Liver (tissue), 8 donors: ENCODE measurements at regions not wholly inside any gene's neighbourhood (a gene's known extent, or its start where the extent isn't known, plus 50 kb on each side); places are given as distances from the start of the nearest gene placed in this dataset.

ENCODE experiments used
- DNase-seq: peaks from one replicate; pipeline ENCODE4 v3.0.0-alpha.2; 2017; ENCODE audit warnings: low spot score
- H3K27ac ChIP-seq, 2 donors: one replicate each; pipeline ENCODE4 v1.7.0; 2013; ENCODE audit warnings: inconsistent platforms in 2 of 2, low read length in 2 of 2, control low read depth in 1 of 2, low read depth in 1 of 2, mild to moderate bottlenecking in 1 of 2
- H3K27me3 ChIP-seq, 4 donors: one replicate each; pipeline versions ENCODE4 v1.6.1 to v1.7.0; 2013; ENCODE audit warnings: low read length in 3 of 4, inconsistent platforms in 1 of 4, mild to moderate bottlenecking in 1 of 4, moderate library complexity in 1 of 4; ENCODE audit not compliant: control insufficient read depth in 4 of 4, insufficient read depth in 4 of 4
- H3K36me3 ChIP-seq, 4 donors: one replicate each; pipeline versions ENCODE4 v1.6.1 to v1.7.0; 2013; ENCODE audit warnings: low read length in 3 of 4, mild to moderate bottlenecking in 3 of 4, low read depth in 1 of 4, moderate library complexity in 1 of 4; ENCODE audit not compliant: control insufficient read depth in 4 of 4, insufficient read depth in 3 of 4
- H3K4me1 ChIP-seq, 4 donors: one replicate each; pipeline versions ENCODE4 v1.6.1 to v1.7.0; 2013; ENCODE audit warnings: low read length in 3 of 4, mild to moderate bottlenecking in 3 of 4, moderate library complexity in 1 of 4; ENCODE audit not compliant: control insufficient read depth in 4 of 4, insufficient read depth in 4 of 4
- H3K4me3 ChIP-seq, 3 donors: one replicate each; pipeline versions ENCODE4 v1.6.1 to v1.7.0; 2013; ENCODE audit warnings: low read length in 3 of 3, control low read depth in 1 of 3, low read depth in 1 of 3, mild to moderate bottlenecking in 1 of 3
- H3K9ac ChIP-seq, 2 donors: one replicate each; pipeline ENCODE4 v1.7.0; 2013; ENCODE audit warnings: low read length in 2 of 2, mild to moderate bottlenecking in 2 of 2, moderate library complexity in 2 of 2, control low read depth in 1 of 2, low read depth in 1 of 2
- H3K9me3 ChIP-seq, 4 donors: one replicate each; pipeline versions ENCODE4 v1.6.1 to v1.7.0; 2013; ENCODE audit warnings: low read length in 3 of 4; ENCODE audit not compliant: control insufficient read depth in 4 of 4
- ATF3 ChIP-seq: IDR thresholded peaks from 2 replicates; pipeline ENCODE4 v1.6.1; 2016; ENCODE audit warnings: antibody characterized with exemption
- EGR1 ChIP-seq, 2 donors: IDR thresholded peaks; 2 replicates each; pipeline ENCODE4 v1.6.1; 2016 to 2018; ENCODE audit warnings: antibody characterized with exemption in 2 of 2, low read depth in 2 of 2
- FOXA2 ChIP-seq: IDR thresholded peaks from 2 replicates; pipeline ENCODE4 v1.6.1; 2016; ENCODE audit warnings: antibody characterized with exemption
- GABPA ChIP-seq, 2 donors: IDR thresholded peaks in 1 of 2; conservative IDR thresholded peaks in 1 of 2; 2 replicates each; pipeline ENCODE4 v1.6.1; 2016; ENCODE audit warnings: antibody characterized with exemption in 2 of 2, mild to moderate bottlenecking in 1 of 2, moderate library complexity in 1 of 2
- HNF4A ChIP-seq, 2 donors: conservative IDR thresholded peaks; 2 replicates each; pipeline ENCODE4 v1.6.1; 2016; ENCODE audit warnings: antibody characterized with exemption in 2 of 2, mild to moderate bottlenecking in 2 of 2
- HNF4G ChIP-seq: IDR thresholded peaks from 2 replicates; pipeline ENCODE4 v1.6.1; 2016; ENCODE audit warnings: antibody characterized with exemption
- JUND ChIP-seq, 2 donors: IDR thresholded peaks; 2 replicates each; pipeline ENCODE4 v1.6.1; 2016; ENCODE audit warnings: antibody characterized with exemption in 2 of 2
- NR2F2 ChIP-seq: IDR thresholded peaks from 2 replicates; pipeline ENCODE4 v1.6.1; 2016; ENCODE audit warnings: antibody characterized with exemption
- RAD21 ChIP-seq, 2 donors: IDR thresholded peaks; 2 replicates each; pipeline ENCODE4 v1.6.1; 2016; ENCODE audit warnings: antibody characterized with exemption in 2 of 2, mild to moderate bottlenecking in 2 of 2
- REST ChIP-seq: IDR thresholded peaks from 2 replicates; pipeline ENCODE4 v1.6.1; 2016; ENCODE audit warnings: antibody characterized with exemption, mild to moderate bottlenecking
- RXRA ChIP-seq, 2 donors: IDR thresholded peaks; 2 replicates each; pipeline ENCODE4 v1.6.1; 2017 to 2018; ENCODE audit warnings: antibody characterized with exemption in 2 of 2, mild to moderate bottlenecking in 1 of 2
- TAF1 ChIP-seq: conservative IDR thresholded peaks from 2 replicates; pipeline ENCODE4 v1.6.1; 2016; ENCODE audit warnings: antibody characterized with exemption, mild to moderate bottlenecking
- YY1 ChIP-seq: IDR thresholded peaks from 2 replicates; pipeline ENCODE4 v1.6.1; 2016; ENCODE audit warnings: antibody characterized with exemption, mild to moderate bottlenecking
- ZBTB33 ChIP-seq: IDR thresholded peaks from 2 replicates; pipeline ENCODE4 v1.6.1; 2016; ENCODE audit warnings: antibody characterized with exemption
- WGBS: extraction: QIAGEN DNeasy Blood & Tissue Kit; methylation state at CpG from one replicate; pipeline ENCODE4 v1.1.7; 2013; 5-methylcytosine and 5-hydroxymethylcytosine counted together
- TF ChIP-seq, protein P1 (sequence below): fragments of 150-350 bp; IDR thresholded peaks from 2 replicates; pipeline ENCODE4 v1.5.1; 2017; ENCODE audit warnings: improper control_type of control experiment, low read depth, low read length; ENCODE audit not compliant: missing input control
- TF ChIP-seq, protein P2 (sequence below): IDR thresholded peaks from 2 replicates; pipeline ENCODE4 v1.6.1; 2016; ENCODE audit warnings: antibody characterized with exemption
- donor health status: healthy.
- donor health status: healthy.
- donor health status: healthy.
- donor health status: healthy.
- donor health status: healthy.

- TF ChIP-seq, protein P1, sequence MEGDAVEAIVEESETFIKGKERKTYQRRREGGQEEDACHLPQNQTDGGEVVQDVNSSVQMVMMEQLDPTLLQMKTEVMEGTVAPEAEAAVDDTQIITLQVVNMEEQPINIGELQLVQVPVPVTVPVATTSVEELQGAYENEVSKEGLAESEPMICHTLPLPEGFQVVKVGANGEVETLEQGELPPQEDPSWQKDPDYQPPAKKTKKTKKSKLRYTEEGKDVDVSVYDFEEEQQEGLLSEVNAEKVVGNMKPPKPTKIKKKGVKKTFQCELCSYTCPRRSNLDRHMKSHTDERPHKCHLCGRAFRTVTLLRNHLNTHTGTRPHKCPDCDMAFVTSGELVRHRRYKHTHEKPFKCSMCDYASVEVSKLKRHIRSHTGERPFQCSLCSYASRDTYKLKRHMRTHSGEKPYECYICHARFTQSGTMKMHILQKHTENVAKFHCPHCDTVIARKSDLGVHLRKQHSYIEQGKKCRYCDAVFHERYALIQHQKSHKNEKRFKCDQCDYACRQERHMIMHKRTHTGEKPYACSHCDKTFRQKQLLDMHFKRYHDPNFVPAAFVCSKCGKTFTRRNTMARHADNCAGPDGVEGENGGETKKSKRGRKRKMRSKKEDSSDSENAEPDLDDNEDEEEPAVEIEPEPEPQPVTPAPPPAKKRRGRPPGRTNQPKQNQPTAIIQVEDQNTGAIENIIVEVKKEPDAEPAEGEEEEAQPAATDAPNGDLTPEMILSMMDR, result no peak
- TF ChIP-seq RAD21 (IDR thresholded peaks at IDR 0.05) (no peak), YY1 (no peak), HNF4A (conservative IDR thresholded peaks at IDR 0.05) (no peak)
Observed at GRCh38 chr10:23975431-23975830, 233.5 kb upstream of the KIAA1217 start (continued).

DNA sequence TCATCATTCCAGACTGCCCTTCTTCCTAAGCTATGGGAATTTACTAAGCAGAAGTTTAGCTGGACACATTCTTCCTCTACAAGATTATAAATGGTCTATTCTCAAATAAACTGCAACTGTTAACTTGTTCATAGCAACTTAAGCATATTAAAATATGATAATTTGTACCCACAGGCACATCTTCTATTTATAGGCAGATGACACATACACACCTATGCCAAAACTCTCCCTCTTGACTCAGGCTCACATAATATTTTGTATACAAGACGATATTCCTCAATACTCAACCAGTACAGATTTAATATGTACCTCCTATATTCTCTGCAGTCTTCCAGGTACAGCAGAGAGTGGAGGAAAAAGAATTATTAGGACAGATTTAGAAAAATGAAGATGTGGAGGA is 232.7 kb upstream of the KIAA1217 start:
- Histone ChIP-seq H3K4me3 (no peak overlapping the region), H3K27ac (no peak overlapping the region), H3K27me3 (peaks cover 0 to 2% (median 0%) of the 10 kb centered on the region in 4 donors), H3K9me3 (no peaks in the 10 kb centered on the region), H3K9ac (no peak overlapping the region), H3K4me1 (no peaks in the 10 kb centered on the region), H3K36me3 (no peaks in the 10 kb centered on the region)
- no peak for DNase-seq
- 56% methylated on average over 1 of the region's 1 CpG for WGBS
- TF ChIP-seq ATF3, result no peak
- TF ChIP-seq, protein P1, result no peak
- TF ChIP-seq, protein P2, sequence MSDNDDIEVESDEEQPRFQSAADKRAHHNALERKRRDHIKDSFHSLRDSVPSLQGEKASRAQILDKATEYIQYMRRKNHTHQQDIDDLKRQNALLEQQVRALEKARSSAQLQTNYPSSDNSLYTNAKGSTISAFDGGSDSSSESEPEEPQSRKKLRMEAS, result no peak
- TF ChIP-seq HNF4A (conservative IDR thresholded peaks at IDR 0.05), result no peak
- no peak for TF ChIP-seq FOXA2
- no peak for TF ChIP-seq RXRA (IDR thresholded peaks at IDR 0.05)
- no peak for TF ChIP-seq EGR1 (IDR thresholded peaks at IDR 0.05; ENCODE audit: low read depth in 2 of 2)
- TF ChIP-seq JUND (IDR thresholded peaks at IDR 0.05), result no peak
- no peak for TF ChIP-seq GABPA (IDR thresholded peaks at IDR 0.05 in 1 of 2, conservative IDR thresholded peaks at IDR 0.05 in 1 of 2)
- no peak for TF ChIP-seq NR2F2
- TF ChIP-seq ZBTB33, result no peak
- TF ChIP-seq TAF1, result no peak

GRCh38 chr10:23978317-23978716 is 230.6 kb upstream of the KIAA1217 start:
- Histone ChIP-seq H3K27ac (no peak overlapping the region), H3K9ac (no peak overlapping the region), H3K4me1 (no peaks in the 10 kb centered on the region), H3K27me3 (no peaks in the 10 kb centered on the region), H3K36me3 (no peaks in the 10 kb centered on the region), H3K4me3 (no peak overlapping the region), H3K9me3 (peaks cover 0 to 3% (median 0%) of the 10 kb centered on the region in 4 donors)
- 37% methylated on average over 1 of the region's 1 CpG for WGBS
- TF ChIP-seq GABPA (IDR thresholded peaks at IDR 0.05 in 1 of 2, conservative IDR thresholded peaks at IDR 0.05 in 1 of 2), result no peak
- no peak for TF ChIP-seq NR2F2
- TF ChIP-seq REST, result no peak
- no peak for TF ChIP-seq HNF4G
- TF ChIP-seq TAF1, result no peak
- TF ChIP-seq EGR1 (IDR thresholded peaks at IDR 0.05; ENCODE audit: low read depth in 2 of 2), result no peak
- TF ChIP-seq RXRA (IDR thresholded peaks at IDR 0.05), result no peak
- TF ChIP-seq FOXA2, result no peak
- no peak for TF ChIP-seq RAD21 (IDR thresholded peaks at IDR 0.05)
- TF ChIP-seq, protein P2, result no peak
- TF ChIP-seq HNF4A (conservative IDR thresholded peaks at IDR 0.05), result no peak
- no peak for DNase-seq
